Hematopoietic multipotent progenitor cell (in vitro differentiated cells): ENCODE measurements at regions not wholly inside any gene's neighbourhood (a gene's known extent, or its start where the extent isn't known, plus 50 kb on each side); places are given as distances from the start of the nearest gene placed in this dataset.

Experiments used
- DNase-seq, 3 donors: peaks; one replicate each; pipeline ENCODE4 v3.0.0-alpha.2; 2011 to 2015; ENCODE audit warnings: low read depth in 2 of 3, low spot score in 2 of 3

DNA sequence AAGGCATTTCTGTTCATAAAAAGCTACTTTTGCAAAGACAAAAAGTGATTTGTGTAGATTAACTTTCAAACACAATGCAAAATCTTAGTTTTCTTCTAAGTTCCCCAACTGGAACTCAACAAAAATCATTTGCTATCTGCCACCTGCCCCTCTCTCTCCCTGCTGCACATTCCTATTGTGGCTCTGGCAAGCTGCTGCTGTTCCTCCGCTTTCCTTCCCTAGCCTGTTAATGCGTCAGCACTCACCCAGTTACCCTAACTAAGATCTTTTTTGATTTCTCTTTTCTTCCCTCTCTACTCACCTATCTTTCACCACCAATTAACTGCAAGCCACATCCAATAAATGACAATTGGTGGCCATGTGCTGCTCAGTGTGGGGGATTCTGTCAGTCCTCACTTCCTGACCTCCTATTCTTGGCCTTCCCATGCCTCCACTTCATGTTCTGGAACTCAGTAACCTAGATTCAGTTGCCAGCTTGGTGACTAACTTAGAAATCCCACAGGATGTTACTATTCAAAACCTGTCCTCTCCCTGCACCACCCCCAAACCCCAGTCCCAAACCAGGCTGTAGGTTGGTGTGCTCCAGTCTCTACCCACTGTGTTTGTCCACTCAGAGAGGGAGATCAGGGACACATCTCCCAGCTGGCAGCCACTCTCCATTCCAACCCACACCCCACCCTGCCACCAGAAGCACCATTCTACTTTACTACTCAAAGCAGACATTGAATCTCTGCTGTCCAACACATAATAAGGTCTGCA, 140.2 kb upstream of the CTTNBP2 start:
- no peak for DNase-seq

DNA sequence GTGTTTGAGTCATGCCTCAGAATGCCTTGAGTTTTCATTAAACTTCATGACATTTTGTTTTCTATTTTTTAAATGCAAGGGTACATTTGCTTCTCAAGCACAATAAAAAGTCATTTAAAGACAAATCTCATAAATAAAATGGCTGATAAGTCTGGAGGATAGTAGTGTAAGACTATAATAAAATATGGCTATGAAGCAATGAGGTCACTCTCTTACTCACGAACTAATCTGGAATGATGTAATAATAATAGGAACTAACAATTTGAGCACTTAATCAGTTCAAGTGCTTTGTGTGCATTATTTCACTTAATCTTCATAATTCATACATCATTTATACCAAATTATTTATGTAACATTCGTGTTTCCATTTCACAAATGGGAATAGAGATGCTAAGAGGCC, 149.3 kb upstream of the CTTNBP2 start:
- no peak for DNase-seq

DNA sequence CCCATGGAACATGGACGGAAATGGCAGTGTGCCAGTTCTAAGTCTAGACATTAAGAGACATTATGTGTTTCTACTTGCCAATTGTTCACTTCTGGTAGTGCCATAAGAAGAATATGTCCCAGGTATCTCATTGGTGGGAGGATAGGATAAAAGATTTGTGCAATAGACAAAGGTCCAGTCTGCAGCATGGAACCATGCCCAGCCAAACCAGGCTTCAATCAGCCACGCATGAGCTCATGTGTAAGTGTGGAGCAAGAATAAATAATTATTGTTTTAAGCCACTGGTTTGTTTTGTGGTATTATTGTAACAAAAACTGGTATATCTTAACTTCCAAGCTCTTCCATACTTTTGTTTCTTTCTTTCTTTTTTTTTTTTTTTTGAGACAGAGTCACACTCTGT, 153.6 kb upstream of the CTTNBP2 start:
- DNase-seq, result no peak

DNA sequence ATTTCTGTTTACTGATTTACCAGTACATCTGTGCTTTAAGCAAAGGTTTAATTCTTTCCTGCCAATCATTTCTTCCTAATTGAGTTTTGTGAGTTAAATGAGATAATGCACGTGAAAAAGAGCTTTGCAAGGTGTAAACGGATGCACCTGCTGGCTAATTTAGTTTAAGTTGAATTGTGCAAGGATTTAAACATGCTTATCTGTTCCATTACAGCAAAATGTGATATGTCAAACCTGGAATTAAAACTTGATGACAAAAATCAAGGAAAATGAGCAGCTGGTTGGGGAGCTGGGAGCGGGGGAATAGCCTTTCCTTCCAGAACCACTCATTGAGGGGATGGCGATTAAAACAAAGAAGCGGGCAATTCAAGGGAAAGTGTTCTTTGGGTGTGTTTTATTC, 155.0 kb upstream of the CTTNBP2 start:
- DNase-seq, result no peak

DNA sequence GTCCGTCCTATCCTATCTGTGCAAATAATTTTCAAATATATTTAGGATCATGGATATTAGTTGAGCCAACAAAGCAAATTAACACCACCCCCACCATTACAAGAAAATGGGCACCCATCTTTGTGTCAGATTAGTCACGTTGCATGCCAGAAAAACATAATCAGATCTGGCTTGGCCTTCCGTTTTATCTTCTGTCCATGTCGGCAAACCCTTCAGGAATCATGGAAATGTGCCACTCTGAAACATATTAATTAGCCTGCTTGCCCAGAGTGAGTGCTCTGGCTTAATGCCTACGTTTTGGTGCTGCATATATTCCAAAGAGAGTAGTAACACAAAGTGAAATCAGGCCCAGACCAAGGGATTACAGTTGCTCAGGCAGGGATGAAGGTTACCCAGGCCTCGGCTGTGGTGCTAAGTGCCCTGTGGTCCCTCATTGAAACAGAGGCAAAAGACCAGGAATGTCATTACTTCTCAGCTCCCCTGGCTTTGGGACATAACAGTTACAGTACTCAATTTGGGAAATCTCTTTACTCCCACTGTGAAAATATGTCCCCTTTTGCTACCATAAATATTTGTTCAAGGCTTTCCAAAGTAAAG, 154.0 kb upstream of the LSM8 start:
- no peak for DNase-seq

DNA sequence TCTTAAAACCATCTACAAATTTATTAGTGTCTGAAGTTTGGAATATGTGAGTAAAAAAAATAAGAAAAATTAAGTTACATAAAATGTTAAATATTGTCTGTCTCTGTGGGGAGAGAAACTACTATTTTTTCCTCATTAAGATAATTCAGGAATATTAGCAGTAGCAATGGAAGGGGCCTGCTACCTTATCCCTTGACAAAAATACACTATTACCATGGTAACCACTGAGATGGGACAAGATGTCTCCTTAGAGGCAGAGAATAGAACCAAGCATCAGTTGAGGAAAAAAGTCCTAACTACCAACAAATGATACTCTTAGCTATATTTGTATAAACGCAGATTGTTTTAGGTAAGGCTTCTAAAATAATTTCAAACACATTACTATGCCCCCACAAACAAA, 150.7 kb upstream of the LSM8 start:
- no peak for DNase-seq

DNA sequence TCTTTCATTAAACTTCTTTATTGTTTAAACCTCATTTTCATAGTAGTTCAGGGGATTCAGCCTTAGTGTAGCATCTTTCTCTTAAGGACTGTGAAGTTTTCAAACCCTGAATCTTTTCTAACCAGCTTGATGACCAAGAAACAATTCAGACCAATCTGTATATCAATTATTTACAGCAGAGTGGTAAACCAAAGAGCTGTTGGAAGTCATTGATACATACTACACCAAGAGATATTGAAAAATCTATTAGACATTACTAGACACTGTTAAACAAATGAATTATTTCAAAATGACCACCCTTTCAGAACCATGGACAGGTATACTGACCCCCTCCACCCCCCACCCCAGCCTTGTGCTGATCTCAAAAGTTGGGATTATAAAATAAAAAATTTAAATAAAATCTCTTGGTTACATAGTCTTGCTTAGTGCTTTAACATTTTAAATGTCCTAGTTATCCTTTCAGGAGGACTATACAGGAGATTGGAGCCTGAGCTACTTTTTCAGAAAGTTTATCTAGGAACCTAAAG, 143.9 kb upstream of the LSM8 start:
- DNase-seq, result no peak

DNA sequence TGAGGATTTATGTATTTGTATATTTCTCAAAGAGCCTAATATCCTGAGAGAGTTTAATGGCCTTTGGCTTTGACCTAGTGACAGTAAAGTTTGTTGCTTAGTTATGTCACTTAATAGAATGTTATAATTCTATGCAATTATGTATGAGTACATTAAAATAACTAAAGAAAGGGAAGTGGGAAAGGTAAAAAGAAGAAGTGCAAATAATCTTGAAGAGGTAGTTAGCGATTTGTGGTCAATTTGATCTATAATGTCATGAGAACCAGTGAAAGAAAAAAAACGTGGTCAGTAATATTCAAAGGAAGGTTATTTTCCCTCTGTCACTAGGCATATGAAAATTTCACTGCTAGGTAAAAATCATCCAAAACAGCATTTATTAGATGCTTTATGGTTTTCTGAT, 143.4 kb upstream of the LSM8 start:
- no peak for DNase-seq

DNA sequence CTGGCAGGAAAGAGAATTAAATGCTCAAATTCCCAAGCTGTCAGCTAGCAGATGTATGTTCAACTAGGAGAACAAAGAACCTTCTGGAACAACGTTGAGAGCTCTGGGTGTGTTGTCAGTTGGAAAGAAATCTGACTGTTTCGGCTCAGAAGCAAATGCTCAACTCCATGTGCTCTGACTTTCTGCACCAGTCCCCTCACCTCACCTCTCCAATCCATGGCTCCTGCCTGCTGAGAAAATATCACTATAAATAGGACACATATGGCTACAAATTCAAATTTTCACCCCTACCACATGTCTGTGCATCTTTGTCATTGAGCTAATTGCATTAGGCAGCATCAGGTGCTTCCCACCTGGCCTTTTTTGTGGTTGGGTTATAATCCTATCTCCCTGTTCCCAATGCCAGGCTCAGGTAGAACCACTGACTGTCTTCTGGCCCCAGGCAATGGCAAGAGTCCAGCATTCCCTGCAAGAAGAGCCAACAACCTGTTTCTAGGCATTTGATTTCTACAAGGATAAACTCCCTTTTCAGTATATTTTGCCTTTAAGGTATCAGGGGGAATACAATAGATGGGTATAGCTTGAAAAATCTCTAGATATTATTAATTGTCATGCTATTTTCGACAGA, 142.6 kb upstream of the LSM8 start:
- DNase-seq, result no peak

DNA sequence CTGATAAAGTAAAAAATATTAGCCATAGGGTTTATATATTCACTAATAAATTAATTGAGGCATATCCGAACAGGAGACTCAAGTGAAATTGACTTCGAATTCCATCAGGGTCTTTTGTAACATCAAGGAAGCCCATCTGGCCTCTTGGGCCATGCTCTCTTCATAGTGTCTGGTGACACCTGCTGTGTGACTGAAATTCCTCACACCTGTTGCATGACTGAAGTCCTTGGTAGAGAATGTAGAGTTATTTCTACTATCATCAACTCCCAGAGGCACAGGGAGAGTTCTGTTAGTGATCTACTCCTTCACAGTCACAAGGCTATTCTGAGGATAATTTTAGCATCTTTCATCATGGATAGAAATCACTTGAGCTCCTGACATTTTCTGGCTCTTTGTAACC, 138.3 kb upstream of the LSM8 start:
- no peak for DNase-seq

DNA sequence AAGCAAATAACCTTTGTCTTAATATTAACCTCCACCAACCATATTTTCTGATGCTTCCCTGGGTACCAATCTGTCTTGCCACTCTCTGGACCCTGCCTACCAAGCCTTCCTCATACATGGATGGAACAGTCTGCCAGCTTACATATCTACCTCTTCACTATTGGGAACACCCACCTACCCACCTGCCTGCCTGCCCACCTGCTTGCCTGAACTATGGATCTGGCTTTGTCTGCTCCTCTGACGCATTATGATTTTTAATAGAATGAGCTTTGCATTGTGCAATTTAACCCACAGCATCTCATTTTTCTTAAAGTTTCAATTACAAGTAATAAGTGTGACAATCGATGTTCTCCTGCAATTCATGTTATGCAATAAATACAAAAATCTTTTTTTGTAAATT, 137.9 kb upstream of the LSM8 start:
- no peak for DNase-seq

DNA sequence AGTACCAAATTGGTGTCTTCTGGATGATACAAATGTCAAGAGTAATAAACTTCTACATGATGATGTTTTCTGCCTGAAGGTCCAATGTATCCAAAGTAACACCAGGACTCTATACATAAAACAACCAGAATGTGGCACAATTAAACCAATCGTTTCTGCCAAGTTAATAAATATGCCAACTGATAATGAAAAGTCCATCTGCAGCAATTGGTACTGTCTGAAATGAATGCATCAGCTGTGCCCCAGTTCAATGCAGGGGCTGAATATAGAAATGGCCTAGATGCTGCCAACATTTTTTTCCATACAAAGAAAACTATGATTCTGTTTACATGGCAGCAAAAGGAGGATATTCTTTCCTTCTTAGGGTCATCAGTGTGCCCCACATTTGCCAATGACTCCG, 137.2 kb upstream of the LSM8 start:
- no peak for DNase-seq

DNA sequence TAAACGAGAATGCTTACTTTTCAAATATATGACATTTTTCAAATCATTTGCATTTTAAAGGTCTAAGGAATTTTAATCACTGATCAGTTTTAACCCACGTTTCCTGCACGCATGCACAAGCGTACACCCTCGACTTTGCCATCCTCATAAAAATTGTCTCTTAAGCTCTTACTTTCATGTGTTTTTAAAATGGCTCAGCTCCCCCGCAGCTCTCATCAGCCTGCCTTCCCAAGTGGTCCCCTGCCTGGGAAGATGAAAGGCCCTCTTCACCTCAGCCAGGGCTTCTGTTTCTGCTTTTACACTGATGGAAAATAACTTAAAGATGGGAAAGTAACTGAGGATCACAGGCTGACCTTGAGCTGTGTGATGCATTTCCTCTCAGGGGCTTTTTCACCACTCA, 131.6 kb upstream of the LSM8 start:
- DNase-seq, result no peak

DNA sequence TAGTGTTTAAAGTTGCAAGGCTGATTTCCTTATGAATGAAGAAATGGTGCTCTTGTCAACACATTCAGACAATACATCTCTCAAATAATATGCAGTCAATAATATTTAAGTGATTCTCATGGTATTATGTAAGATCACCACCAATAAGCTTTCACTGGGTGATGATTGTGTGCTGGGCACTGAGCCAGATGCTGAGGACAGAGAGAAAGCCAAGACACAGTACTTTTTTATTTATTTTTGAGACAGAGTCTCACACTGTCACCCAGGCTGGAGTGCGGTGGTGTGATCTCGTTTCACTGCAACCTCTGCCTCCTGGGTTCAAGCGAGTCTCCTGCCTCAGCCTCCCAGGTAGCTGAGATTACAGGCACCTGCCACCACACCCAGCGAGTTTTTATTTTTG, 130.6 kb upstream of the LSM8 start:
- no peak for DNase-seq

DNA sequence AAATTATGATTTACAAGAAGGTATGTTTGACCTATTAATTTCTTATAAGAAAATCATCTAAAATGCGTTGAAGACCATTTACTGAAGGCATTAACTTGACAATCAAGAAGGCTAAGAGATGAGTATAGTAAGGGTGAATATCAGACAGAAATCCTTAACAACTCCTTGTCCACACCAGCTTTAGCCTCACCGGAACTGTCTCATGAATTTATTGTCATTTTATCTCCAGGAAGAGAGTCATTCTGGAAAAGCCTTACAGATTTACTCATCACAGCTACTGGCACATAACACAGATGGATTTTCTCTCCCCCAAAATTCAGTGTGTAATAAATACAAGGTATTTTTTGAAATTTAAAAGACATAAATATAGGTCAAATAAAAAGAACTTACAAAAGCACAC, 129.4 kb upstream of the LSM8 start:
- DNase-seq, result no peak

DNA sequence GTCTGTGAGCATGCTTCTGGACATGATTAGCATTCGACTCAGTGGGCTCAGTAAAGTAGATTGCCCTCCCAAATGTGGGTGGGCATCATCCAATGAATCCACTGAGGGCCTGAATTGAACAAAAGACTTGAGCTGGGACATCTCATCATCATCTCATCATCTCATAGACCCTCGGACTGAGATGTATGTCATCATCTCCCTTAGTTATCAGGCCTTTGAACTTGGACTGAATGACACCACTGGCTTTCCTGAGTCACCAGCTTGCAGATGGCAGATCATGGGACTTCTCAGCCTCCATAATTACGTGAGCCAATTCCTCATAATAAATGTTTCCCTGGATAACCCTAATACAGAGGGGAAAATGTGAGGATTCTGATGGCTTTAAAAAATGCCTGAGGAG, 128.3 kb upstream of the LSM8 start:
- no peak for DNase-seq

DNA sequence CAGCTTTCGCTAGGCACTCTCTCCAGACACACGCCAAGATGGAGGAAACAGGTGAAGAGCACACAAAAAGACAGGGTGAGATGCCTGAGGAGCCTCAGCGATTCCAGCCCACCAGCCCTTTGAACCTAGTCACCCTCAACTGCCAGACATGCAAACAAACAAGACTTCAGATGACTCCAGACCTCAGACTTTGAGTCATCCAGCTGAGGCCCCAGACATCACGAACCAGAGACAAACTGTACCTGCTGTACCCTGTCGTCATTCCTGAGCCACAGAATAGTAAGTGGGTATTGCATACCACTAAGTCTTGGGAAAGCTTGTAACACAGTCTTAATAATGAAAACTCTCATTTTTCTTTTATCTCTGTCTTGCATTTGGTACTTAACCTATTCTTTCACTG, 126.6 kb upstream of the LSM8 start:
- DNase-seq, result no peak

DNA sequence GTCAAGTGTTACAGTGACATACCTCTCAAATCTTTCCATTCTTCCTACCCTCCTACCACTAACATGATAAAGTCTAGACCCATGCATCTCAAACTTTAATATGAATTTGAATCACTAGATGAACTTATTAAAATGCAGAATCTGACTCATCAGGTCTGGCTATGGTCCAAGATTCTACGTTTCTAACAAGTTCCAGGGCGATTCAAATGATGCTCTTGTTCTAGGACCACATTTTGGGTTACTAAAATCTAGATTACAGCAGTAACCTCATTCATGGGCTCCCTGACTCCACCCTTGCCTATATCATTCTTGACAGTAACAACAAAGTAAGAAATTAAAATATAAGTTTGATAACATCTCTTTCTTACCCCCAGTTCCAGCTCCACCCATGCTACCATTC, 124.8 kb upstream of the LSM8 start:
- no peak for DNase-seq

DNA sequence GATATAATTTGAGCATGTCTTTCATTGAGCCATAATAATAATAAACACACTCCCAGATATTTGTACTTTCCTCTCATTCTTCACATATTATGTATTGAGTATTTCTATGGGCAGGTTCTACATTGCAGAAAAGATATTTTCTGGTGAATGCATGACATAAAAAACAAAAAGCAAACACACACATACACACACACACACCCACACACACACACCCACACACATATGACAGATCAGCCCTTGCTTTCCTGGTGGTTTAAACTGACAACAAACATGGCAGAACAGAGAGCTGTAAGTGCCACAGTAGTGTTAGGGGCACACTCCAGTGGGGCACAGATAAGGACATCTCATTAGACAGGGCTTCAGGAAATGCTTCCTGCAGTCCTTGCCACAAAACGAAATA, 123.3 kb upstream of the LSM8 start:
- DNase-seq, result no peak

DNA sequence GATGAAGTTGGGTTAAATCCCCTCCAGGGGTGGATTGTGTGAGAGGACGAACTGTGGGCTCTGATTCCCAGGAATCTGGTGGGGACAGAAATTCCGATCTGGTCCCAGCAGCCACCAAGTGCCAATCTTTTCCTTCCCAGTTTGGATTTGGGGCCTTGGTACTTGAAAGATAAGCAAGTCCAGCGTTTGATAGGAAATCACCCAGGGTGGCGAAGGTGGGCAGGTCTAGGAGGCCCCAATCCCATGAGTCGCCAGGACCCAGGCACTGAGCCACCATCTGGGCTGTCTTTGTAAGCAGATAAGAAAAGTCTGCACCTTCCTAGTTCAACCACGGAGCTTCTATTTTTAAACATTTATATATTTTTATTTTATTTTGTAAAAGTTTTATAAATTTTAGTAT, 122.6 kb upstream of the LSM8 start:
- no peak for DNase-seq

DNA sequence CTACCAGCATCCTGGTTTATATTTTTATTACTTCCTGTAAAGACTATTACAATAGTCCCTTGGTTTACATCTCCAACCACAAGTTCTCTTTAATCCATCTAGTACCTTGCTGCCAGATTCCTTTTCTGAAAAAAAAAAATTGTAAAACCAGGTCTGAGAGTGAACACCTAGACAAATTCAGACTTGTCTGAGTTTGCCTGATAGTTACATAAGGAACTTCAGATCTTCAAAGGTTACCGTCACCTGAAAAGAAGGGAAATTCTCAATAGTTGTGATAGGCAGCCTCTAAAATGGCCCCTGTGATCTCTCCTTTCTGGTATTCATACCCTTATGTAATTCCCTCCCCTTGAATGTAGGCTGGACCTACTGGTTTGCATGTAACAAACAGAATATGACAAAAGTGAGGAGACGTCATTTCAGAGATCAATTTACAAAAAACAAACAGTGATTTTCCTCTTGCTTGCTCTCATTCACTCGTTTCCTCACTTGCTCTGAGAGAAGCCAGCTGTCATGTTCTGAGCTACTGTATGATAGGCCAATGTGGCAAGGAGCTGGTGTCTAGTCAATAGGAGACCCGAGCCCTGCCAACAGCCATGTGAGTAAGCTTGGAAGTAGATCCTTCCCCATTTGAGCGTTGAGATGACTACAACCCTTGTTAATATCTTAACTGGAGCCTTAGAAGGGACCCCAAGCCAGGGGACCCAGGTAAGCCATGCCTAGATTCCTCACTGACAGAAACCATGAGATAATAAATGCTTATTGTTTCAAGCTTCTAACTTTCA, 110.9 kb upstream of the LSM8 start:
- no peak for DNase-seq
